ENCODE measurements at regions not wholly inside any gene's neighbourhood (a gene's known extent, or its start where the extent isn't known, plus 50 kb on each side); places are given as distances from the start of the nearest gene placed in this dataset.

DNA sequence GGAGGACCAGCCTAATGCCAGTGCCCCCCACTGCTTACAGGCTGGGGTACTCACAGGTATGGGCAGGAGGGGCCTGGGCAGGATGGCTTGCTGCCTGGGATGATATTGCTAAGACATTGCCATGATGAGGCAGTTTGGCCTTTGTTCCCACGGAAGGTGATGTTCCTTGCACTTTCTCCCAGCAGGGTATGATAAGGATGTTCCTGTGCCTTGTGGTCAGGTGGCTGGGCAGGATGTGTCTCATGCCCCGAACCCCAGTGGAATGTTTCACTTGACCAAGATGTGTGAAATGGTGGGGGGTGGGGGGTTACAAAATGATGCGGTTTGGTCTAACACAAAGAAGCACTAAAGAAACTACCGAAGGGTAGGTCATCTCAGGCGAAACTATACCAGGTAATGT lies 337.8 kb upstream of the ZFHX3 start:
- DNase-seq, result no peak

GRCh38 chr16:73384506-73385089 lies 336.7 kb upstream of the ZFHX3 start:
- no peak for DNase-seq

DNA sequence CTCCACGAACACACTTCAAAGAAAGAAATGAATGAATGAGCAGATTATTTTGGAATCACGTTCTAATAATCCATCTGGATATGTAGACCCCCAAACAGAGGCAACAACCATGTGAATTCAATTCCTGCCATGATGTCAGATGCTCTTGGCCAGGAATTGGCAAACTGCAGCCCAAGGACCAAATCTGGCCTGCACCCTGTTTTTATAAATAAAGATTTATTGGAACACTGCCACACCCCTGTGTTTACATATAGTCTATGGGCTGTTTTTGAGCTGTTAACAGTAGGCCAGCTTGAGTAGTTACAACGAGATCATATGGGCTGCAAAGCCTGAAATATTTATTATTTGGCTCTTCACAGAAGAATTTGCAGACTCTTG lies 336.0 kb upstream of the ZFHX3 start:
- DNase-seq, result no peak

GRCh38 chr16:73383195-73383987 lies 335.5 kb upstream of the ZFHX3 start:
- no peak for DNase-seq

GRCh38 chr16:73378471-73378870 lies 330.5 kb upstream of the ZFHX3 start:
- DNase-seq, result no peak

- DNase-seq, result no peak
These were observed 323.8 kb upstream of the ZFHX3 start for GRCh38 chr16:73371584-73372319.

- no peak for DNase-seq
These were observed 321.9 kb upstream of the ZFHX3 start for GRCh38 chr16:73369851-73370250.

- no peak for DNase-seq
These were observed 320.8 kb upstream of the ZFHX3 start for GRCh38 chr16:73368715-73369114.

DNA sequence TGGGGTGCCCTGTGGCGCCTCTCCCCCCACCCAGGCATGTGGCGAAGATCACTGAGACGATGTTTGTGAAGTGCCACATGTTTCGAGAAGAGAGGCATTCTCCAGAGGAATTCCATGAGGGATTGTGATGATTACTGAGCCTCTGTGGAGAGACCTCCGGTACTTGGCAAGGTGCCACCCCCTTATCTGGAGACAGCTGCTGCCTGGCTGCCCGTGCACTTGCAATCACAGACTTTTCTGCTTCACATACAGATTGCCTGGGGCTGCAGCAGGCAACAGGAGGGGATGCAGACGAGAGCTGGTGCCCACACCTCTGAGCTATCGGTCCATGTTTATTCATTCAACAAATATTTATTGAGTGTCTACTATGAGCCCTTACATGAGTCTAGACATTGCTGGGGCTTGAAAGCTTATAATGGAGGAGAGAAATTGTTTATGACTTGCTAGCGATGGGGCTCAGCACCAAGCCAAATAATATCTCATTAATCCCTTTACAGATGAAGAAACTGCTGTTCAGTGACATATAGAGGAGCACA lies 317.2 kb upstream of the ZFHX3 start:
- no peak for DNase-seq

GRCh38 chr16:73364413-73364812 lies 316.5 kb upstream of the ZFHX3 start:
- DNase-seq, result no peak

GRCh38 chr16:73361061-73361460 lies 313.1 kb upstream of the ZFHX3 start:
- no peak for DNase-seq

- no peak for DNase-seq
These were observed 308.6 kb upstream of the ZFHX3 start for GRCh38 chr16:73356401-73357079.

DNA sequence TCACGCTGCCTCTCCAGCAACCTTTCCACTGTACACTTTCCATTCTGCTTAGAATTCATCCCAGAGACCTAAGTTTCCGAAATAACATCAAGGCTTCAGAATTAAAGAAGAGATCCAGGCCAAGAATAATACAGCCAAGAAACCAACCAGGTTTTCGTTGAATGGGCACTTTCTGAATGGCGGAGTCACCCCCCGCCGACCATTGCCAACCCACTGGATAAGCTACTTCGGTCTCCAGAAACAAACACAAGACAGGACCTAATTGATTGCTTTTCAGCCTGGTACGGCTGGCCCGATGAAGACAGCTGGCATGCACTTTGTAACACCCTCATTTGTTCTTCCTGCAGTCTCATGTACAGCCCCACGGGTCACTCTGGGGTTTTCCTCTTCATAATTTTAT lies 308.1 kb upstream of the ZFHX3 start:
- DNase-seq, result no peak

- DNase-seq, result no peak
These were observed 306.5 kb upstream of the ZFHX3 start for GRCh38 chr16:73354434-73354833.

GRCh38 chr16:73350707-73351452 lies 303.0 kb upstream of the ZFHX3 start:
- DNase-seq, result no peak

- DNase-seq, result no peak
These were observed 299.8 kb upstream of the ZFHX3 start for GRCh38 chr16:73347500-73348375.

GRCh38 chr16:73339821-73340220 lies 291.9 kb upstream of the ZFHX3 start:
- DNase-seq, result no peak

GRCh38 chr16:73337373-73338296 lies 289.7 kb upstream of the ZFHX3 start:
- DNase-seq, result no peak

DNA sequence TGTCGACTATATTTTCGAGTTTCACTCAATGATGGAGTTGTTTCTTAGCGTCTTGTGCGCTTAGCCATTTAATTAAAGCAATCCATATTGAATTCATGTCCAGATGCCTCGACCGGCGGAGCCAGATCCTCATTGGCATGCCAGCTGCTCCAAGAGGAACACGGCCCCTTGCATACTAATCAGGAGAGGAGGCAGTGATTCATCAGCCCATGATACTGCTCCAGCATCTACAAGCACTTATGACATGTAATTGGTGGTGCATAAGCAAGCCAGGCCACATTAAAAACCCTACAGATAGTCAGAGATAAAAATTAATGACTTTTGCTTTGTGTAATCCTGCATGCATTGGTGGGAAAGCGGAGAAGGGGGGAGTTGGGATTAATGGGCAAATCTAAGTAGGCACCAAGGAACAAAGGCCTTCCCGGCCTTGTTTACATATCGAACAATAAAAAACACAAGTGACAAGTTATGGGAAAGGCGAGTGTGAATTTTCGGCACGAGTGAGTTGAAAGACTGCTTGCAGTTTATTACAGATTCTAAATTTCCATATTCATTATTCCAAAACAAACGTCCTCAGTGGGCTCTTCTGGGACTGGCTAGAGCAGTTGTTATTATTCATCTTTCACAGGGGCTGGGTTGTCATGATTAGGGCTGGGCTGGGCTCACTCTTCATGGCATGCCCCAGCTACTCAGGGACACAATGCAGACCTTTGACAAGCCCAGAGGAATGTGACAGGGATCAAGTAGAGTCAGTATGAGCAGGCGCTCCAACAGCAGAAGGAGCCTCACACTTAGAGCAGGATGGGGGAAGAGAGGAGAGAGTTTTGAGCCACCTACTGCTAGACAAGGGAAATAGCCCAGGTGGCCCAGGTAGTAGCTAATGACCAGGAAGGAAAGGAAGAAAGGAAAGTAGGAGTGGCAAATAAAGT lies 281.7 kb upstream of the ZFHX3 start:
- DNase-seq, result no peak

Data from CD4-positive, alpha-beta T cell treated with Interleukin-21 for 1 hour (primary cell).